GM12874 (cell line): ENCODE measurements at regions not wholly inside any gene's neighbourhood (a gene's known extent, or its start where the extent isn't known, plus 50 kb on each side); places are given as distances from the start of the nearest gene placed in this dataset.

Experiments used
- CTCF ChIP-seq: IDR thresholded peaks from 2 replicates; pipeline ENCODE4 v1.5.1; 2011; ENCODE audit warnings: low read depth, mild to moderate bottlenecking, control low read depth, low read length, moderate library complexity; ENCODE audit not compliant: insufficient read depth

GRCh38 chr2:215861607-215862350 is 151.6 kb downstream of the MREG start:
- no peak for TF ChIP-seq CTCF

GRCh38 chr2:215856080-215856479 is 157.3 kb downstream of the MREG start:
- no peak for TF ChIP-seq CTCF

DNA sequence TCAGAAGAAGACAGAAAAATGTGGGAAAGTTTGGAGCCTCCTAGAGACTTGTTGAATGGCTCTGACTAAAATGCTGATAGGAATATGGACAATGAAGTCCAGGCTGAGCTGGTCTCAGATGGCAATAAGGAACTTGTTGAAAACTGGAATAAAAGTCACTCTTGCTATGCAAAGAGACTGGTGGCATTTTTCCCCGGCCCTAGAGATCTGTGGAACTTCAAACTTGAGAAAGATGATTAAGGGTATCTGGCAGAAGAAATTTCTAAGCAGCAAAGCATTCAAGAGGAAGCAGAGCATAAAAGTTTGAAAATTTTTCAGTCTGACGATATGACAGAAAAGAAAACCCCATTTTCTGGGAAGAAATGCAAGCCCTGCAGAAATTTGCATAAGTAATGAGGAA is 159.3 kb downstream of the MREG start:
- no peak for TF ChIP-seq CTCF

- no peak for TF ChIP-seq CTCF
Observed at GRCh38 chr2:215851696-215852095, 161.7 kb downstream of the MREG start.

- TF ChIP-seq CTCF: no peak
Observed at GRCh38 chr2:215851082-215851481, 162.3 kb downstream of the MREG start.

GRCh38 chr2:215850380-215850779 is 163.0 kb downstream of the MREG start:
- no peak for TF ChIP-seq CTCF

GRCh38 chr2:215849771-215850170 is 163.6 kb downstream of the MREG start:
- no peak for TF ChIP-seq CTCF
